ENCODE measurements at regions not wholly inside any gene's neighbourhood (a gene's known extent, or its start where the extent isn't known, plus 50 kb on each side); places are given as distances from the start of the nearest gene placed in this dataset.
"Not testable (repeated sequence)": the region's sequence is repeated elsewhere in the genome, so short reads cannot be mapped to it uniquely, and the experiment has no call there.

DNA sequence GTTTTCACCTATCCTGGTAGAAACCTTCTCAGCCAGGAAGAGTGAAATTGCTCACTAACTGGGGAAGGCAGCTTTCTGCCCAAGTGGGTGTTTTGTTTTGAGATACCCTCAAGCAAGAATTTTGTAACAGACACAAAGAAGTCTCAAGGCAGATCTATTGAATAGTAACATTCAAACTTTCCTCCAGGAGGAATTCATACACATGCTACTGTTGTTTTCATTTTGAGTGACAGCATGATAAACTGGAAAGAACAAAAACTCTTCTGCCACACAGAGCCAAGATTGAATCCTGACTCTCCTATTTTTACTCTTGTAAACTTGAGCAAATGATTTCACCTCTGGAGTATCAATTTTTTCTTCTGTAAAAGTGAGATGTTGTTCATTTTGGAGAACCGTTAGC is 54.8 kb upstream of the MBNL1 start:
- CTCF ChIA-PET, result no interaction called here
- H3K79me2 ChIP-seq (ENCODE audit: insufficient read depth, low read length), result no peaks in the 10 kb centered on the region
- POLR2A ChIA-PET, result no interaction called here
- no peaks in the 10 kb centered on the region for H3K27me3 ChIP-seq (ENCODE audit: insufficient read depth, low read length)
- DNase-seq (ENCODE audit: low read depth, low spot score) (no peak), ATAC-seq (no peak)
- BruUV-seq (replicated peaks), result no TSS peak
- H3K9ac ChIP-seq (ENCODE audit: low read length), result no peak overlapping the region
- H3K9me2 ChIP-seq (ENCODE audit: insufficient read depth), result no peaks in the 10 kb centered on the region
- intact Hi-C loops (cut with micrococcal nuclease), result no loop called here
- H3K27ac ChIP-seq (ENCODE audit: low read depth, low read length), result no peak overlapping the region
- no peaks in the 10 kb centered on the region for H3K36me3 ChIP-seq (ENCODE audit: control insufficient read depth in 1 of 2, insufficient read depth in 2 of 2, low read length in 2 of 2)
- peaks cover 0 to 2% of the 10 kb centered on the region in 2 experiments; a peak in 1 of 4 replicates for H3K4me1 ChIP-seq (ENCODE audit: control insufficient read depth in 1 of 2, insufficient read depth in 2 of 2, low read length in 2 of 2)
- TF ChIP-seq POLR2AphosphoS5 (IDR thresholded peaks at IDR 0.05; ENCODE audit: low read depth, low read length) (no peak), POLR2A (IDR thresholded peaks at IDR 0.05; ENCODE audit: borderline replicate concordance, extremely low read depth, insufficient read depth, insufficient read length) (no peak), MAX (IDR thresholded peaks at IDR 0.05) (no peak), TCF7L2 (IDR thresholded peaks at IDR 0.05; ENCODE audit: borderline replicate concordance, extremely low read depth, insufficient read depth, insufficient read length) (no peak), EGR1 (IDR thresholded peaks at IDR 0.05; ENCODE audit: low read depth) (no peak), JUND (IDR thresholded peaks at IDR 0.05) (no peak), SRF (IDR thresholded peaks at IDR 0.05; ENCODE audit: low read depth) (no peak), REST (IDR thresholded peaks at IDR 0.05; ENCODE audit: low read depth) (no peak), ZNF274 (IDR thresholded peaks at IDR 0.05; ENCODE audit: low read depth, low read length) (no peak), CEBPB (IDR thresholded peaks at IDR 0.05; ENCODE audit: low read depth) (no peak), SP1 (IDR thresholded peaks at IDR 0.05; ENCODE audit: low read depth) (no peak), YY1 (IDR thresholded peaks at IDR 0.05; ENCODE audit: extremely low read depth, insufficient replicate concordance, low read depth, low read length) (no peak), ZFX (IDR thresholded peaks at IDR 0.05) (no peak)
- TF ChIP-seq, protein P1, sequence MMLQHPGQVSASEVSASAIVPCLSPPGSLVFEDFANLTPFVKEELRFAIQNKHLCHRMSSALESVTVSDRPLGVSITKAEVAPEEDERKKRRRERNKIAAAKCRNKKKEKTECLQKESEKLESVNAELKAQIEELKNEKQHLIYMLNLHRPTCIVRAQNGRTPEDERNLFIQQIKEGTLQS (IDR thresholded peaks at IDR 0.05), result no peak
- TF ChIP-seq, protein P2, sequence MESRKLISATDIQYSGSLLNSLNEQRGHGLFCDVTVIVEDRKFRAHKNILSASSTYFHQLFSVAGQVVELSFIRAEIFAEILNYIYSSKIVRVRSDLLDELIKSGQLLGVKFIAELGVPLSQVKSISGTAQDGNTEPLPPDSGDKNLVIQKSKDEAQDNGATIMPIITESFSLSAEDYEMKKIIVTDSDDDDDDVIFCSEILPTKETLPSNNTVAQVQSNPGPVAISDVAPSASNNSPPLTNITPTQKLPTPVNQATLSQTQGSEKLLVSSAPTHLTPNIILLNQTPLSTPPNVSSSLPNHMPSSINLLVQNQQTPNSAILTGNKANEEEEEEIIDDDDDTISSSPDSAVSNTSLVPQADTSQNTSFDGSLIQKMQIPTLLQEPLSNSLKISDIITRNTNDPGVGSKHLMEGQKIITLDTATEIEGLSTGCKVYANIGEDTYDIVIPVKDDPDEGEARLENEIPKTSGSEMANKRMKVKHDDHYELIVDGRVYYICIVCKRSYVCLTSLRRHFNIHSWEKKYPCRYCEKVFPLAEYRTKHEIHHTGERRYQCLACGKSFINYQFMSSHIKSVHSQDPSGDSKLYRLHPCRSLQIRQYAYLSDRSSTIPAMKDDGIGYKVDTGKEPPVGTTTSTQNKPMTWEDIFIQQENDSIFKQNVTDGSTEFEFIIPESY (IDR thresholded peaks at IDR 0.05; ENCODE audit: extremely low read depth, insufficient replicate concordance, low read length), result no peak
- H4K20me1 ChIP-seq (ENCODE audit: insufficient read depth), result no peaks in the 10 kb centered on the region
- RAD21 ChIA-PET (ENCODE audit: low non-redundant PET in 1 of 2, low total read pairs in 2 of 2, uncharacterized antibody in 2 of 2, unreplicated experiment in 2 of 2), result no interaction called here
- no peak overlapping the region for H3K4me2 ChIP-seq (ENCODE audit: low read length)
- no peak overlapping the region for H2AFZ ChIP-seq (ENCODE audit: low read depth, low read length, poor library complexity, severe bottlenecking)
- H3K9me3 ChIP-seq (ENCODE audit: control insufficient read depth in 1 of 2, insufficient read depth in 1 of 2, low read depth in 1 of 2, low read length in 2 of 2), result no peaks in the 10 kb centered on the region
- no peak overlapping the region for H3K4me3 ChIP-seq (replicated peaks in 1 of 2; ENCODE audit: low read depth in 1 of 2, low read length in 2 of 2)

DNA sequence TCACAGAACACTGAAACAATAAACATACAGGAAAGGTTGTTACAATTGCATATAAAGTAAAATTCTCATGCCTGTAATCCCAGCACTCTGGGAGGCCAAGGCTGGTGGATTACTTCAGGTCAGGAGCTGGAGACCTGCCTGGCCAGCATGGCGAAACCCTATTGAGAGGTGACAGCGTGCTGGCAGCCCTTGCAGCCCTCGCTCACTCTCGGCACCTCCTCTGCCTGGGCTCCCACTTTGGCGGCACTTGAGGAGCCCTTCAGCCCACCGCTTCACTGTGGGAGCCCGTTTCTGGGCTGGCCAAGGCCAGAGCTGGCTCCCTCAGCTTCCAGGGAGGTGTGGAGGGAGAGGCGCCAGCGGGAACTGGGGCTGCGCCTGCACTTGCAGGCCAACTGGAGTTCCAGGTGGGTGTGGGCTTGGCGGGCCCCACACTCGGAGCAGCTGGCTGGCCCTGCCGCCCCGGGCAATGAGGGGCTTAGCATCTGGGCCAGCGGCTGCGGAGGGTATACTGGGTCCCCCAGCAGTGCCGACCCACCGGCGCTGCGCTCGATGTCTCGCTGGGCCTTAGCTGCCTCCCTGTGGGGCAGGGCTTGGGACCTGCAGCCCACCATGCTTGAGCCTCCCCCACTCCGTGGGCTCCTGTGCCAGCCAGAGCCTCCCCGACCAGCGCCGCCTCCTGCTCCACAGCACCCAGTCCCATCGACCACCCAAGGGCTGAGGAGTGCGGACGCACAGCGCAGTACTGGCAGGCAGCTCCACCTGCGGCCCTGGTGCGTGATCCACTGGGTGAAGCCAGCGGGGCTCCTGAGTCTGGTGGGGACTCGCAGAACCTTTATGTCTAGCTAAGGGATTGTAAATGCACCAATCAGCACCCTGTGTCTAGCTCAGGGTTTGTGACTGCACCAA is 51.5 kb upstream of the MBNL1 start:
- H3K27ac ChIP-seq (ENCODE audit: low read depth, low read length); H3K9me3 ChIP-seq (ENCODE audit: control insufficient read depth in 1 of 2, insufficient read depth in 1 of 2, low read depth in 1 of 2, low read length in 2 of 2); CTCF ChIA-PET; H3K79me2 ChIP-seq (ENCODE audit: insufficient read depth, low read length); ATAC-seq; POLR2A ChIA-PET; DNase-seq (ENCODE audit: low read depth, low spot score); H3K9me2 ChIP-seq (ENCODE audit: insufficient read depth); H2AFZ ChIP-seq (ENCODE audit: low read depth, low read length, poor library complexity, severe bottlenecking); H4K20me1 ChIP-seq (ENCODE audit: insufficient read depth); H3K4me2 ChIP-seq (ENCODE audit: low read length); H3K27me3 ChIP-seq (ENCODE audit: insufficient read depth, low read length); BruUV-seq (replicated peaks); H3K4me3 ChIP-seq (replicated peaks in 1 of 2; ENCODE audit: low read depth in 1 of 2, low read length in 2 of 2); H3K36me3 ChIP-seq (ENCODE audit: control insufficient read depth in 1 of 2, insufficient read depth in 2 of 2, low read length in 2 of 2); H3K4me1 ChIP-seq (ENCODE audit: control insufficient read depth in 1 of 2, insufficient read depth in 2 of 2, low read length in 2 of 2); RAD21 ChIA-PET (ENCODE audit: low non-redundant PET in 1 of 2, low total read pairs in 2 of 2, uncharacterized antibody in 2 of 2, unreplicated experiment in 2 of 2); intact Hi-C loops (cut with micrococcal nuclease); H3K9ac ChIP-seq (ENCODE audit: low read length): not testable (repeated sequence)

Measured in HCT116 (cell line).